ENCODE measurements at regions not wholly inside any gene's neighbourhood (a gene's known extent, or its start where the extent isn't known, plus 50 kb on each side); places are given as distances from the start of the nearest gene placed in this dataset.

GRCh38 chr18:78807668-78808067 is 171.9 kb upstream of the SALL3 start:
- no peak for TF ChIP-seq CTCF (conservative IDR thresholded peaks at IDR 0.05 in 1 of 2, IDR thresholded peaks at IDR 0.05 in 1 of 2; ENCODE audit: low read depth in 1 of 2, low read length in 2 of 2)
- TF ChIP-seq EZH2 (IDR thresholded peaks at IDR 0.05; ENCODE audit: low read length, missing control alignments) = no peak

Measured in fibroblast of lung (primary cell).